GM23338 (cell line): ENCODE measurements at regions not wholly inside any gene's neighbourhood (a gene's known extent, or its start where the extent isn't known, plus 50 kb on each side); places are given as distances from the start of the nearest gene placed in this dataset.

Experiments
- ATAC-seq: fragments of 200-7000 bp; cut with Tn5 transposase; 3 replicates; pipeline ENCODE4 v1.9.1; 2020
- DNase-seq: peaks from one replicate; pipeline ENCODE4 v3.0.0-alpha.2; 2015; ENCODE audit warnings: low spot score
- H2AFZ ChIP-seq: fragments of 200-600 bp; sonication (generic); 2 replicates; pipeline ENCODE4 v1.8.0; 2016; ENCODE audit warnings: antibody characterized with exemption, mild to moderate bottlenecking, moderate library complexity
- H3F3A ChIP-seq: fragments of 200-600 bp; sonication (generic); replicated peaks from 2 replicates; pipeline ENCODE4 v1.8.0; 2017; ENCODE audit warnings: antibody characterized with exemption, mixed run types, low read depth
- H3K27ac ChIP-seq: fragments of 200-600 bp; sonication (generic); 2 replicates; pipeline ENCODE4 v1.6.1; 2016; ENCODE audit warnings: low read depth
- H3K27me3 ChIP-seq: fragments of 200-600 bp; sonication (generic); 2 replicates; pipeline ENCODE4 v1.8.0; 2016; ENCODE audit warnings: mild to moderate bottlenecking, mixed run types, moderate library complexity; ENCODE audit not compliant: insufficient read depth
- H3K36me3 ChIP-seq: fragments of 200-600 bp; sonication (generic); 2 replicates; pipeline ENCODE4 v1.8.0; 2016; ENCODE audit warnings: mild to moderate bottlenecking; ENCODE audit not compliant: insufficient read depth
- H3K4me1 ChIP-seq: fragments of 200-600 bp; sonication (generic); 2 replicates; pipeline ENCODE4 v1.8.0; 2016; ENCODE audit warnings: mild to moderate bottlenecking, moderate library complexity; ENCODE audit not compliant: insufficient read depth
- H3K4me2 ChIP-seq: fragments of 200-600 bp; sonication (generic); 2 replicates; pipeline ENCODE4 v1.7.1; 2017; ENCODE audit warnings: mixed run types
- H3K4me3 ChIP-seq: fragments of 200-600 bp; sonication (generic); 2 replicates; pipeline ENCODE4 v1.6.1; 2016; ENCODE audit warnings: mixed run types
- H3K79me2 ChIP-seq: fragments of 200-600 bp; sonication (generic); replicated peaks from 2 replicates; pipeline ENCODE4 v1.8.0; 2017; ENCODE audit warnings: mild to moderate bottlenecking; ENCODE audit not compliant: insufficient read depth
- H3K9me2 ChIP-seq: fragments of 200-600 bp; sonication (generic); 2 replicates; pipeline ENCODE4 v1.8.0; 2017; ENCODE audit not compliant: insufficient read depth
- H4K20me1 ChIP-seq: fragments of 200-600 bp; sonication (generic); replicated peaks from 2 replicates; pipeline ENCODE4 v1.8.0; 2017; ENCODE audit warnings: mild to moderate bottlenecking; ENCODE audit not compliant: insufficient read depth
- H3K27ac Mint-ChIP-seq: 2 replicates; pipeline ENCODE4 v1.8.0; 2020; ENCODE audit warnings: inconsistent platforms, mild to moderate bottlenecking, moderate library complexity, mixed read lengths
- H3K27me3 Mint-ChIP-seq: 3 replicates; pipeline ENCODE4 v1.8.0; 2022; ENCODE audit warnings: low read depth, mild to moderate bottlenecking, moderate library complexity, mixed read lengths, inconsistent platforms; ENCODE audit not compliant: insufficient read depth, poor library complexity
- H3K36me3 Mint-ChIP-seq: 3 replicates; pipeline ENCODE4 v1.8.0; 2021; ENCODE audit warnings: low read depth, mild to moderate bottlenecking, inconsistent platforms, moderate library complexity, mixed read lengths
- H3K4me1 Mint-ChIP-seq: 3 replicates; pipeline ENCODE4 v1.8.0; 2020; ENCODE audit warnings: mild to moderate bottlenecking, inconsistent platforms, mixed read lengths
- H3K4me3 Mint-ChIP-seq: 3 replicates; pipeline ENCODE4 v1.8.0; 2021; ENCODE audit warnings: moderate library complexity, mild to moderate bottlenecking, inconsistent platforms, mixed read lengths
- H3K9me3 Mint-ChIP-seq: 3 replicates; pipeline ENCODE4 v1.8.0; 2020; ENCODE audit warnings: moderate library complexity, mild to moderate bottlenecking, inconsistent platforms, mixed read lengths
- CREB1 ChIP-seq: fragments of 250-450 bp; sonication (Bioruptor Pico); IDR thresholded peaks from 2 replicates; pipeline ENCODE4 v1.5.0; 2020; ENCODE audit warnings: low read depth, mild to moderate bottlenecking, moderate library complexity
- ETS1 ChIP-seq: IDR thresholded peaks from 2 replicates; pipeline ENCODE4 v1.6.1; 2016; ENCODE audit warnings: antibody characterized with exemption
- EZH2 ChIP-seq: fragments of 200-600 bp; sonication (generic); IDR thresholded peaks from one replicate; pipeline ENCODE4 v1.8.0; 2017; ENCODE audit warnings: antibody characterized with exemption, mild to moderate bottlenecking, low read depth; ENCODE audit not compliant: unreplicated experiment
- EZH2phosphoT487 ChIP-seq: fragments of 200-600 bp; sonication (generic); IDR thresholded peaks from one replicate; pipeline ENCODE4 v1.8.1; 2018; ENCODE audit warnings: antibody characterized with exemption; ENCODE audit not compliant: unreplicated experiment
- JUNB ChIP-seq: IDR thresholded peaks from one replicate; pipeline ENCODE4 v1.6.1; 2016; ENCODE audit warnings: antibody characterized with exemption; ENCODE audit not compliant: unreplicated experiment
- NANOG ChIP-seq: IDR thresholded peaks from 2 replicates; pipeline ENCODE4 v1.6.1; 2016; ENCODE audit warnings: antibody characterized with exemption, borderline replicate concordance
- POLR2AphosphoS5 ChIP-seq: IDR thresholded peaks from 2 replicates; pipeline ENCODE4 v1.6.1; 2016; ENCODE audit warnings: antibody characterized with exemption, low read depth
- REST ChIP-seq: IDR thresholded peaks from one replicate; pipeline ENCODE4 v1.6.1; 2018; ENCODE audit warnings: antibody characterized with exemption; ENCODE audit not compliant: unreplicated experiment
- STAT1 ChIP-seq: IDR thresholded peaks from one replicate; pipeline ENCODE4 v1.6.1; 2016; ENCODE audit warnings: antibody characterized with exemption; ENCODE audit not compliant: unreplicated experiment
- ZNF114 ChIP-seq: fragments of 250-450 bp; sonication (Bioruptor Pico); IDR thresholded peaks from 2 replicates; pipeline ENCODE4 v1.5.0; 2020; ENCODE audit warnings: mild to moderate bottlenecking, moderate library complexity
- ZNF331 ChIP-seq: fragments of 250-450 bp; sonication (Bioruptor Pico); IDR thresholded peaks from 2 replicates; pipeline ENCODE4 v1.5.0; 2020; ENCODE audit warnings: low read depth, mild to moderate bottlenecking, moderate library complexity
- ZNF462 ChIP-seq: fragments of 250-450 bp; sonication (Bioruptor Pico); IDR thresholded peaks from 2 replicates; pipeline ENCODE4 v1.5.0; 2020; ENCODE audit warnings: mild to moderate bottlenecking, moderate library complexity
- TF ChIP-seq, protein P1 (sequence below), 2 experiments: fragments of 200-600 bp in 1 of 2; sonication (generic) in 1 of 2; conservative IDR thresholded peaks; 2 replicates each; pipeline versions ENCODE4 v1.5.1 to v1.6.1; 2016 to 2017; ENCODE audit warnings: antibody characterized with exemption in 2 of 2, low read depth in 2 of 2, mild to moderate bottlenecking in 2 of 2, moderate library complexity in 1 of 2

DNA sequence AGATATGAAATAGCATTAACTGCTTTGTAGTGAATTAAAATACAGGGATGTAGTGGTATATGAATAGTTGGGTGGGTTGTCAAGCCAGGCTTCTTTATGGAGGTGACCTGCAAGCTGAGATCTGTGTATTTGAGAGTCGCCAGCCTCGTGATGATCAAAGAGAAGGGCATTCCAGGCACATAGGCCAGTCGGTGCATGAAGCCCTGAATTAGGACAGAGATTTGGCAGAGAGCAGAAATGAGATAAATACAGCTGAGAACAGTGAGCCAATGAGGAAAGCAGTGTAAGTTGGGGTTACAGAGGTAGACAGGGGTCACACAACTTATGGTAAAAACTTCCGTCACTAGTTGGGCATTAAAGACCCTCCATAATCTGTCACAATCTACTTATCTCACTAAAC lies 641.9 kb downstream of the OTOL1 start:
- Histone ChIP-seq H3K4me3 (no peak overlapping the region), H4K20me1 (no peaks in the 10 kb centered on the region), H3K79me2 (no peaks in the 10 kb centered on the region), H3F3A (no peaks in the 10 kb centered on the region), H3K4me2 (no peak overlapping the region), H3K27ac (no peak overlapping the region), H3K4me1 (no peaks in the 10 kb centered on the region), H3K36me3 (no peaks in the 10 kb centered on the region), H2AFZ (no peak overlapping the region), H3K9me2 (no peaks in the 10 kb centered on the region), H3K27me3 (no peaks in the 10 kb centered on the region)
- DNase-seq (no peak), ATAC-seq (no peak)
- TF ChIP-seq ZNF462 (CRISPR knock-in tag), result no peak
- TF ChIP-seq ETS1, result no peak
- no peak for TF ChIP-seq REST
- TF ChIP-seq, protein P1, sequence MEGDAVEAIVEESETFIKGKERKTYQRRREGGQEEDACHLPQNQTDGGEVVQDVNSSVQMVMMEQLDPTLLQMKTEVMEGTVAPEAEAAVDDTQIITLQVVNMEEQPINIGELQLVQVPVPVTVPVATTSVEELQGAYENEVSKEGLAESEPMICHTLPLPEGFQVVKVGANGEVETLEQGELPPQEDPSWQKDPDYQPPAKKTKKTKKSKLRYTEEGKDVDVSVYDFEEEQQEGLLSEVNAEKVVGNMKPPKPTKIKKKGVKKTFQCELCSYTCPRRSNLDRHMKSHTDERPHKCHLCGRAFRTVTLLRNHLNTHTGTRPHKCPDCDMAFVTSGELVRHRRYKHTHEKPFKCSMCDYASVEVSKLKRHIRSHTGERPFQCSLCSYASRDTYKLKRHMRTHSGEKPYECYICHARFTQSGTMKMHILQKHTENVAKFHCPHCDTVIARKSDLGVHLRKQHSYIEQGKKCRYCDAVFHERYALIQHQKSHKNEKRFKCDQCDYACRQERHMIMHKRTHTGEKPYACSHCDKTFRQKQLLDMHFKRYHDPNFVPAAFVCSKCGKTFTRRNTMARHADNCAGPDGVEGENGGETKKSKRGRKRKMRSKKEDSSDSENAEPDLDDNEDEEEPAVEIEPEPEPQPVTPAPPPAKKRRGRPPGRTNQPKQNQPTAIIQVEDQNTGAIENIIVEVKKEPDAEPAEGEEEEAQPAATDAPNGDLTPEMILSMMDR (conservative IDR thresholded peaks at IDR 0.05; ENCODE audit: low read depth in 2 of 2), result no peak
- TF ChIP-seq EZH2, result no peak
- no peak for TF ChIP-seq ZNF114
- no peak for TF ChIP-seq STAT1
- no peak for TF ChIP-seq CREB1 (CRISPR knock-in tag)
- TF ChIP-seq POLR2AphosphoS5, result no peak
- no peak for TF ChIP-seq ZNF331 (CRISPR knock-in tag)
- TF ChIP-seq JUNB, result no peak
- TF ChIP-seq NANOG, result no peak
- no peak for TF ChIP-seq EZH2phosphoT487
- H3K36me3 Mint-ChIP-seq, result no peaks in the 10 kb centered on the region
- H3K27me3 Mint-ChIP-seq, result no peaks in the 10 kb centered on the region
- H3K4me1 Mint-ChIP-seq, result no peaks in the 10 kb centered on the region
- no peak overlapping the region for H3K4me3 Mint-ChIP-seq
- no peak overlapping the region for H3K27ac Mint-ChIP-seq
- no peaks in the 10 kb centered on the region for H3K9me3 Mint-ChIP-seq
